ENCODE measurements at regions not wholly inside any gene's neighbourhood (a gene's known extent, or its start where the extent isn't known, plus 50 kb on each side); places are given as distances from the start of the nearest gene placed in this dataset.

GRCh38 chr18:73316513-73316912, 448.7 kb upstream of the NETO1 start:
- no peak for TF ChIP-seq CTCF (IDR thresholded peaks at IDR 0.05)
- TF ChIP-seq POLR2A (IDR thresholded peaks at IDR 0.05) = no peak
- TF ChIP-seq EP300 (IDR thresholded peaks at IDR 0.05) = no peak
- TF ChIP-seq POLR2AphosphoS5 (IDR thresholded peaks at IDR 0.05) = no peak
